Glutamatergic neuron (in vitro differentiated cells): ENCODE measurements at regions not wholly inside any gene's neighbourhood (a gene's known extent, or its start where the extent isn't known, plus 50 kb on each side); places are given as distances from the start of the nearest gene placed in this dataset.

Experiments used
- DNase-seq: peaks from one replicate; pipeline ENCODE4 v3.0.0; 2022
- H3K27ac Mint-ChIP-seq: one replicate; pipeline ENCODE4 v1.8.0; 2020; ENCODE audit warnings: mild to moderate bottlenecking, mixed read lengths, inconsistent platforms; ENCODE audit not compliant: unreplicated experiment
- H3K27me3 Mint-ChIP-seq: one replicate; pipeline ENCODE4 v1.8.0; 2020; ENCODE audit warnings: mild to moderate bottlenecking, moderate library complexity, mixed read lengths, inconsistent platforms; ENCODE audit not compliant: unreplicated experiment
- H3K36me3 Mint-ChIP-seq: one replicate; pipeline ENCODE4 v1.8.0; 2020; ENCODE audit warnings: mild to moderate bottlenecking, mixed read lengths, inconsistent platforms; ENCODE audit not compliant: unreplicated experiment
- H3K4me1 Mint-ChIP-seq: one replicate; pipeline ENCODE4 v1.8.0; 2020; ENCODE audit warnings: mild to moderate bottlenecking, low read depth, mixed read lengths, inconsistent platforms; ENCODE audit not compliant: unreplicated experiment
- H3K4me3 Mint-ChIP-seq: one replicate; pipeline ENCODE4 v1.8.0; 2020; ENCODE audit warnings: mild to moderate bottlenecking, mixed read lengths, inconsistent platforms; ENCODE audit not compliant: unreplicated experiment
- H3K9me3 Mint-ChIP-seq: one replicate; pipeline ENCODE4 v1.8.0; 2020; ENCODE audit warnings: mild to moderate bottlenecking, moderate library complexity, mixed read lengths, inconsistent platforms; ENCODE audit not compliant: unreplicated experiment
- CTCF ChIP-seq: fragments of 200-600 bp; sonication (generic); IDR thresholded peaks from one replicate; pipeline ENCODE4 v1.5.0; 2021; ENCODE audit not compliant: partially characterized antibody, unreplicated experiment

DNA sequence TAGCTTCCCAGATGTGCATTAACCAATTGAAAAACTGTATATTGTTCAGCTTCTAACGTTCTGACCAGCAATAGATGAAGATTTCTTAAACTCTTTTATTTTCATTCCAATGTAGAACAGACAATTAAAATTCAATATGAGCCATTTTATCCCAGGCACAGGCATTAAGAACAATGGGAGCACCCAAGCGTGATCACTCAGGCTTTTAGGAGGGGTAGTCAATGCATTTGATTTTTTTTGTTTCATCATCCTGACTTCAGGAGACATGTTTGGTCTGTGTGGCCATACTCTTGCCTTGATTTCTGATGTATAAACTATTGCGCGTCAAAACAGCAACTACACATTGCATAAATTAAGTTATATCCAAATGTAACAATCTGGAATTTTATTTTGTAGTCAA is 653.0 kb upstream of the RORB start:
- DNase-seq = no peak
- Mint-ChIP-seq H3K27ac (no peak overlapping the region), H3K4me3 (no peak overlapping the region), H3K27me3 (no peaks in the 10 kb centered on the region), H3K9me3 (no peaks in the 10 kb centered on the region), H3K36me3 (no peaks in the 10 kb centered on the region), H3K4me1 (peaks cover 2% of the 10 kb centered on the region)
- TF ChIP-seq CTCF = no peak

DNA sequence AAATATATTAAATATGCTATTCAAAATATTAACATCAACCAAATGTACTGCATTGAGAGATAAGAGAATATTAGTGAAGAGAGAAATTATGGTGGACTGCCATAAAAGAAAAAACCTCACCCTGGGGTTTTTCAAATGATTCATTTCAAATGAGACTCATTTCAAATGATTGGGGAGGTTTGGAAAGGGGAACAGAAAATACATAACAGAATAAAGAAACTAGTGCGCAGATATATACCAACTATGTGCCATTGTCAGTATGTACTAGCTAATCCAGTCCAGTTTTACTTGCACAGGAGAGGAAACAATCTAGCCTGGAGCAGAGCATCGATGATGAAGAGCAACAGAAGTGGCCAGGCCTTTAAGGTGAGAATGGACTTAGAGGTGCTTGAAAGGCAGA is 651.6 kb upstream of the RORB start:
- DNase-seq = no peak
- no peak overlapping the region for H3K27ac Mint-ChIP-seq
- H3K4me3 Mint-ChIP-seq = no peak overlapping the region
- no peak for TF ChIP-seq CTCF
- H3K27me3 Mint-ChIP-seq = no peaks in the 10 kb centered on the region
- no peaks in the 10 kb centered on the region for H3K9me3 Mint-ChIP-seq
- peaks cover 2% of the 10 kb centered on the region for H3K4me1 Mint-ChIP-seq
- H3K36me3 Mint-ChIP-seq = no peaks in the 10 kb centered on the region

- no peaks in the 10 kb centered on the region for H3K36me3 Mint-ChIP-seq
- H3K4me1 Mint-ChIP-seq = peaks cover 2% of the 10 kb centered on the region
- no peak for DNase-seq
- no peaks in the 10 kb centered on the region for H3K9me3 Mint-ChIP-seq
- no peak for TF ChIP-seq CTCF
- H3K27ac Mint-ChIP-seq = no peak overlapping the region
- H3K27me3 Mint-ChIP-seq = no peaks in the 10 kb centered on the region
- no peak overlapping the region for H3K4me3 Mint-ChIP-seq
Measured at GRCh38 chr9:73845954-73846690, 651.0 kb upstream of the RORB start.

DNA sequence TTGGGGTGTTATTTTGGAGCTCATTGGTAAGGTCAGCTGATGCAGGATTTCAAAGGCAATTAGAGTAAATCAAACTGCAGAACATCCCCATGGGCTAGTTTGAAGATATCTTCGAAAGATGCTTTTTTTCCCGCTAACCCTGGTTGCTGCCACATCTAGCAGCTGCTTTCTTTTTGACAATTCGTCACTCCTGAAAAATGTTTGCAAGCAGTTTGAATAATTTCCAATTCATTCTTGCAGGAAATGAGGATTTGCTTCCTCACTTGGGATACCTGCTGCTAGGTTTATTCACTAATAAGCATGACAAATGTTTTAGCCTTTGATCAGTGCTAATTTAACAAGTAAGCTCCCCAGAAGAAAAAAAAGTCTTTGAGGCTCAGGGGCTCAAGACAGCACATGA is 649.6 kb upstream of the RORB start:
- no peak overlapping the region for H3K4me3 Mint-ChIP-seq
- H3K27ac Mint-ChIP-seq = no peak overlapping the region
- peaks cover 2% of the 10 kb centered on the region for H3K4me1 Mint-ChIP-seq
- H3K36me3 Mint-ChIP-seq = no peaks in the 10 kb centered on the region
- no peaks in the 10 kb centered on the region for H3K27me3 Mint-ChIP-seq
- DNase-seq = no peak
- H3K9me3 Mint-ChIP-seq = no peaks in the 10 kb centered on the region
- no peak for TF ChIP-seq CTCF

DNA sequence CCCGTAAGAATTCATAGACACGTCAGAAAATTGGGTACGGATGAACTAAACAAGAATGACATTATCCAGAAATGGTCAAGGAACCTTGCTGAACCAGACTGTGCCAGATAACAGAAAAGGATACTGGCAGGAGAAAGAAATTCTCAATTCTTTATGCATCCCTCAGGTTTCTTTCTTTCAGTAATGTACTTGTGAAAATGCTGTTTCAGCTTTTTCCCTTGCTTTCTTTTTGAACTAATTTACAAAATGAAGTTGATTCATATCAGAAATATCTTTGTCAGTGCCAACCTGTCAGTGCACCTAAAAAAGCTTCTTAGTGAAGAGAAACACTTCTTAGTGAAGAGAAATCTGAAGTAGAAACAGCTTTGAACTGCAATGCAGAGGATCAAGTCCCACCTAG is 643.6 kb upstream of the RORB start:
- DNase-seq = no peak
- no peaks in the 10 kb centered on the region for H3K27me3 Mint-ChIP-seq
- no peaks in the 10 kb centered on the region for H3K9me3 Mint-ChIP-seq
- H3K27ac Mint-ChIP-seq = no peak overlapping the region
- H3K4me1 Mint-ChIP-seq = no peaks in the 10 kb centered on the region
- no peak for TF ChIP-seq CTCF
- H3K36me3 Mint-ChIP-seq = no peaks in the 10 kb centered on the region
- H3K4me3 Mint-ChIP-seq = no peak overlapping the region
